ENCODE measurements at regions not wholly inside any gene's neighbourhood (a gene's known extent, or its start where the extent isn't known, plus 50 kb on each side); places are given as distances from the start of the nearest gene placed in this dataset.
A peak's percentile ranks its signal among the peaks of the same experiment; 100 is the strongest.

DNA sequence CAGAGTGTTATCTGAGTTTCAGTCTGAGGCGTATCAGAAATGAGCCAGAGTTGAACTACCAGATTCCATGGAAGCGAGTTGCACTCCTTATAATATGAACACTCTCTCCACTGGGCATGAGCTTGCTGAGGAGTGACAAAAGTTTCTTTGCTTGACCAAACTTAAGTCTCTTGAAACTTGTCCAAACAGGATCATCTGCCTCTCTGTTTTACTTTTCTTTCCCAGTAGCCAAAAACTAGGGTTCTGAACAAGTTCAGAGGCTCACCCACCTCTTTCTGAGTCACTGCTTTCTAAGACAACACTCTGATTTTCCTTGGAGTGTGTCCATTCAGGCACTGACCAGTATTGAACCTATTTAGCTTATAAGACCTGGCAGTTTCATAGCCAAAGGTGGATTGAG, 233.2 kb upstream of the TCF4 start:
- DNase-seq = no peak

DNA sequence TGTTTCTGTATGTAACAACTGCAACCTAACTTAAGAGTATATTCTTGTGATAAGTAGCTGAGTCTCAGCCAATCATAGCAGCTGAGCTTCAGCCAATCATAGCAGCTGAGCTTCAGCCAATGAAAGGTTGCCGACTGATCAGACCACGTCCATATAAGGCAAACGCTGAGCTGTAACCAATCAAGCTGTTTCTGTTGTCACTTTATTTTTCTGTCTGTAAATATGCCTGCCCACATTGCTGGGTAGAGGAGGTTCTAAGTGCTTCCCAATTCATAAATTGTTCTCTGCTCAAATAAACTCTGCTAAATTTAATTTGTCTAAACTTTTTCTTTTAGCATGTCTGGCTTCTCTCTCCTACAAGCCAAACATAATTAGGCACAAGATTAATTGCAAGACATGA, 231.5 kb upstream of the TCF4 start:
- DNase-seq = no peak

DNA sequence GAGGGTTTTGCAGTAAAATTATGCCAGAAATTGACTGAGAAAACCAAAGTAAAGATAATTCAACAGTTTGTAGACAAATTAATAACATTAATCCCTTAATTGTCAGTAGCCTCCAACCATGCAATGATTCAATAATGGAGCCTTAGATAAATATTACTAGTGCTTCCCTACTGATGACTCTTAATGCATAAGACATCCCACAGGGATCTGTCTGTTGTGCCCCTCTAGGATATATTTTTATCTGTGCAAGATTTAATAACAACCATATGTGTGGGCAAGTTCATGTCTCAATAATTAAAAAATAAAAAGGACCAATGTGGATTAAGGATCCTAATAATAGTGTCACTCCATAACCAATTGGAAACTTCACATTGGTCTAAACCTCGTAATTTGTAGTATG, 230.3 kb upstream of the TCF4 start:
- DNase-seq = no peak

DNA sequence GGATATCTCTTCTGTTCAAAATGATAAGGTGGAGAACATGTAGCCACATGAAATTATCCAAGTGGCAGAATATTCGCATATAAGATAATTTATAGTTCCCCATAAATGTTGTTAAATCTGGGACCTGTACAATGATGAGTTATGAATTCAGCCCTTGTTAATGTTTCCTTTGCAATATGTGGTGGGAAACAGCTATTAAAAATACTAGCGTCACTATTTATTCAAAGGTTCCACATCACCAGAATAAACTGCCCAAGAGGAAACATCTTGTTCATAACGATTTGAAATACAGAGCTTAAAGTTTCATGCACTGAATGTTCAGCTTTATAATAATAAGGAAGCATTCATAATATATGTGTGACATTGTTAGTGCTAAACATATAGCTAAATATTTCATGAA, 223.9 kb upstream of the TCF4 start:
- DNase-seq = no peak

DNA sequence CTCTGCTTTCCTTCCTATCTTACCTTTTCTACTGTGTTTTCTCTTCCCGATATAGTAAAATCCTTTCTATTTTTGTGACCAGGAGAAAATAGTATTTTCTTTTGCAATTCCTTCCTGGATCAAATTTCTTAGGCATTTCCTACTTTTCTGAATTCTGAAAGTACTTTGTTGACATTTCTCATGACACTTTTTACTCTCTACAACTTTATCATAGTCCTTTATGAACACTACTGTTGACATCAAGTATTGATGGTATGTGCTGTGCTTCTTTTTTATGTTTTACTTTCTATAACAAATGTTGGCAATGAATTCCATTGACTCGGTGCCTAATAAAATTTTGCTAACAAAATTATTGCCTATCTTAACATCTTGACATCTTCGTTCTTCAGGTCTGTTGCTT, 217.7 kb upstream of the TCF4 start:
- no peak for DNase-seq

DNA sequence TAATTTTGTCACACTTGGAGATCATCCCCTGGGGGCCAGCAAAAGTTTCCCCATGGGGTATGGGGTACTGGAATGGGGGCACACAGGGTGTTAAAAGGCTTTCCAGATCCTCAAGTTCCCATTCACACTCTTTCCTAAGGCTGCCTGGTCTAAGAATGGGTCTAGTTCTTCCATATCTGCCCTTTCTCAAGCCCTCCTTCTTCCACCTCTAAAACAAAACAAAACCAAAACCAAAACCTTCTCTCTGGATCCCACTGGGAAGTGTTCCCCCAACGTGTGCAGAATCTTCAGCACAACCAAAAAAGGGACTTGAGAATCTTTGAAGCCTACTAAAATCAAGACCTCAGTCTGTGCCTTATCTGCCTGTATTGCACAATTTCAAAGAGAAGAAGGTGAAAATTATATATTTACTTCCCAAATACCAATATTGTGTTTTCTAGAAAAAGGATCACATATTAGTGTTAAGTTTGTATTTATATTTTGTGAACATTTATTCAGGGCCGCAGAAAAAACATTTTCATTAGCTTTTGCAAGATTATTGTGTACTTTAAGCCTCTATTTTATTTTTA, 207.2 kb upstream of the TCF4 start:
- DNase-seq = peak; percentile 5

DNA sequence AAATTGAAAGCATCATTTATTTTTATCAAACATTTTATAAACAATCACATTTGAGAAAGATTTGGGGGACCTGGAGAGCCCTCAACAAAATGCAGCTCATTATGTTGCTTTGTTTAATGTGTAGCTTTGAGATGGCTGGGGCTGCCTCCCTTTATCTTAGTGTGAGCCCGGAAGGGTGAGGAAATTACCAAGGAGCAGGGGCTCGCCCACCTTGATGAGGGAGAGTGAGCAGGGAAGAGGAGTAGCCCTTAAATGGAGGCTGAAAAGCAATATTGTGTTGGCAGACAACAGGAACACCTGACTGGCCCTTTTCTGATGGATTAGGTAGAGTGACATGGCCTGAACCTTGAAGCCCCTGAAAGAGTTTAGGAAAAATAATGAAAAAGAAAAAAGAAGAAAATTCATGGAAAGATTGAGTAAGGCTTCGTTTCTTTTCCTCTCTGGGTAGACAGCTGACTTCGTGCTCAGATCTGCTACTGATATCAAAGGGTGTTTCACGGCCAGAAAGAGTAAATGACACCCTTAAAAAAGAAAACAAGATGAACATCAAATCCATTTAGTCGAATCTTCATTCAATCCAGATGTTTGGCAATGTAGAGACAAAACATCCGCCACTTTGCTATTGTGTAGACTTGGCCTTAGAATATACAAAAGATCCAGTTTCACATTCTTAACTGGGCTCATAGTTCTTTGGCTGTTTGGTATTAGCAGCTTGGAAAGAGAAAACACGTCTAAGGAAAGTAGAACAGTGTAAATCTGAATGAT, 206.5 kb upstream of the TCF4 start:
- DNase-seq = no peak

DNA sequence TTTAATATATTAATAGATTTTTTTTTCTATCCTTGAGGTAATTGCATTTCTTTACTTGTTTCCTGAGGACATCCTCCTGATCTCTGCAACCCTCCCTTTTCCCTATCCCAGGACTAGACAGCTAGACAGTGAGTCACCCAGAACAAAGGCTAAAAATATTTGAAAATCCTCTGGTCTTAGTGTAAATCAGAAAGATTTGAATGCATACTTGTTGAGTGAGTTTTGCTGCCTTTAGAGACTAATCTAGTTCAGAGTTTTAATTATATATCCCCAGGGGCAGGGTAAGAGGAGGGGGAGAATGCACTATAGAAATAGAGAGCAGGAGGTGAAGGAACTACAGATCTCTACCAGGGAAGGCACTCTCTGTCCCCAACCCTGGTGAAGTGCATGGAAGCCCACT, 202.3 kb upstream of the TCF4 start:
- DNase-seq = no peak

DNA sequence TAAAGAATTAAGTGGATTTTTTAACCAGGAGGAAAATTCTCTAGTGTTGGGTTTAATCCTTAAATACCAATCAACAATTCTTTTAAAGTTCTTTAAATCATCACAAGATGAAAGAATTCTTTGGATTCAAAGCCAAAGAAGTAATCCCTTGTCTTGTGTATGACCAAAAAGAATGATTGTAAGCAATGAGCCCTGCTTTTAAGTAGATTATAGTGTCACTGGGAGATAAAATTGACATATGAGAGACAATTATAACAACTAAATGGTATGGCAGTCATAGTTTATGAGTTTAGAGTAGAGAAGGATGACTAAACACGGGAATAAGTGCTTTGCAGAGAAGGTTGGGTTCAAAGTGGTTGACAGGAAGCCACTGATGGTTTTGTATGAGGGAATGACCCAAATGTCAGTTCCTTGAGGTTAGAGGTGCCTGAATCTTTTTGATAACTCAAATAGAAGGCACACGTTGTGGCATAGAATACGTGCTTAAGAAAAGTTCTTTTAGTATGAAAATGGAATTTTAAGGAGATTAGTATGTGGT, 199.6 kb upstream of the TCF4 start:
- no peak for DNase-seq

DNA sequence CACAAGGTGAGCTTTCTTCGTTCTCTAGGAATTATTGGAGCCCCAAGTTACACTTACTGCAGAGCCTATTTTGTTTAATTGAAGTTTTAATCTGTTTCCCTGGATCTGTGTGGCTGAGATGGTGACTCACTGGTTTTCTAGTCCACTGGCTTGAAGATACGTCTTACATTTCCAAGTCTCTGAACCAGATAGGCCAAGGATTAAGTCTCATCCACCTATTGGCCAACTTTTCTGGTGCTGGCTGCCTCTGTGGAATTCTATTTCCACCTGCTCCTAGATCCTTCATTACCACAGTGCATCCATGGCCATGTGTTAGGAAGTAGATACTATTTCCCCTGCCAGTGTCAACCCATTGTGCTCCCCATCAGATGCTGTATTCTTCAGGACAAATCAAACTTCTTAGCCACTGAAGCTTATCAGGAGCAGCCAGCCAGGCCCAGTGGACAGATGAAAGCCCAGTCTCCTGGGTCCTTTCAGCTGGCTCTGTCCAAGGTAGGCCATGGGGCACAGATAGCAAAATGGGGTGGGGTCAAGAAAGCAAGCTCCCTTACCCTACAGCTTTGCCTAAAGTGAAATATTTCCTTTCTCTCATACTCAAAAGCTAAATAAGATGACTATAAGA, 198.8 kb upstream of the TCF4 start:
- no peak for DNase-seq

DNA sequence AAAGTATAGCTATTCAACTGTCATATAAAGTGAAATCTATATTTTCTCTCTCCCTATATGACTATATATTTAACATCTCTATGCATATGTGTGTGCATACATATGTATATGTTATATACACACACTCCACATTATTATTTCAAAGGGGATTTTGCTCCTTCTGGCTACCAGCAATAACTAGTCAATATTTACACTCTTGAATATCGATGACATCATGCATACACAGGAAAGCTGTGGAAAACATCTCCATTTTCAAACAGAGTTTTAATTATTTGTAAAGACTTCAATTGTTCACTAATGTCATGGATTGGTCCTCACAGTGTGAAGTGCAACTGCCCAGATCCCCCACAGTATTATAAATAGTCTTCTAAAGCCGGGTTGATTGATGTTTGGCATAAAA, 195.9 kb upstream of the TCF4 start:
- no peak for DNase-seq

DNA sequence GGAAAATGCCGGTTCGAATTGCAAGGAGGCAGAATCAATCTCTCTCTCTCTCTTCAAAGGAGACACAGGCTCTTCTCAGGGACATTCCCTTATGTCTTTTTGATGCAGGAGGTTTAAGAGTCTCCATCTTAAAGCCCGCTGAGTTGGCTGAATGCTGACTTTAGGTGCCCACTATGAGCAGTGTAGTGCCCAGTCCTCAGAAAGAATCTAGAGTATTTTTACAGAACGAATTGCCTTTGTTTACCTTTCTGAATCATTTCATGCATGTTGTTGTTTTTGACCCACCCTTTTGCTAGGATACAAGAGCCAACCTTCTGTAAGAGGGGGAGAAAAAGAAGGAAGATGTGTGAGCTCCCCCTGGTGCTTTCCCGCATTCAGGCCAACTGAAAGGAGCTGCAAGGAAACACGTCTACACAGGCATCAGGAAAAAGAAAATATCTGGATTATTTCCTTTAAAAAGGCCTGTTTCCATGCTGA, 193.5 kb upstream of the TCF4 start:
- peak; percentile 40 for DNase-seq

DNA sequence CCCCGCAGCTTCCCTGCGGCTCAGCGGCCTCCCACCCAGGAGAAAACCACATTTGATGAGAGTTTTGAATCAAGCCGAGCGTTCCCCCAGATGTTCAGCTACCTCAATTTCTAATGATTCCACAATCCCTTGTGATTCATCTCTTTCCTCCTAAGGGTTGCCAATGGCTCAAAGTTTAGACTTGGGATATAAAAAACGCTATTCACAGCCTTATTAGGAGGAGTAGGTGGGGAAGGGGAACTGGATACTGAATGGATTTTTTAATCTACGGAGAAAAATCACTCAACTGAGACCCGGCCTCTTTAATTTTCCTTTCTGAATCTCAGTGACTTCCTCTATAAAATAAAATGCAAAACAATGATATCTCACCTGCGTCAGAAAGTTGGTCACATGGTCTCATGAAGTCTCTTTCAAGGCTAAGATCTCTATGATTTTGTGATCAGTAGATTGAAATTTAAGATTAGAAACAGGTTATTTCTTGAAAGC, 192.6 kb upstream of the TCF4 start:
- peak; percentile 16 for DNase-seq

DNA sequence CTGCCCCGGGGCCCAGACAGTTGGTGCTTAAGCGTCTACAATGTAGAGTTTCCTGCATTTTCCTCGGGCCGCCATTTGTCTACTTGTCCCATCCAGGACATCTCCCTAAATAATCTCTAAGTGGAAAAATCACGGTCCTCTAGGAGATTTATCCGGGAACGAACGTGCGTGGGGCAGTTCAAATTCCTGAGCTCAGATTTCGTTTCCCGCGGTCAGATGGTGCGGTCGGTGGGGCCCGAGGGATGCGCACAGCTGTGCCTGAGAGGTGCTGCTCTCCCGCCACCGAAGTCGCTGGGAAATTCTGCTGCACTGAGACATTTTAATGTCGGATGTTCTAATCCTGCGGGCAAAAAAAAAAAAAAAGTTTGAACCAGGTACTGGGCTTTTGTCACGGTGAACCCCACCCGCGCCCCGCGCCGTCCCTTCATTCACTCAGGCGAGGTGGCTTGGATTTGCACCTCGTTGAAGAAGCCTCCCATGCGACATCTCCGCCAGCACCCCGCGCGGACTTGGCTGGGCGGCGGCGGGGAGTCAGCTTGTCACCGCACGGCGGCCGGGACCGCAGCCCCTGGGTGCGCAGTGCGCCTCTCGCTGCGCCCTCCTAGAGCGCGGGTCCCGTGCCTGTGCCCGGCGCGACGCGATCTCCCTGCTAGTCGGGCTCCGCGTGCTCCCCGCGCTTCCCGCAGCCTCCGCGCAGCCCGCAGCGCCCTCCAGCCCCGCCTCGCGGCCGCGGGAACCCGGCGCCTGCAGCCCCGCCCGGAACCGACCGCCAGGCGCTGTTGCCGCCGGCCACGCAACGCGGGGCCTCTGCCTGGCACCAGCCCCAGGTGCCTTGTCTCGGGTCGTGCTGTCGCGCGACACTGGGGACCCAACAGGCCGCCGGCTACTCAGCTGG, 191.9 kb upstream of the TCF4 start:
- DNase-seq = peak; percentile 36

DNA sequence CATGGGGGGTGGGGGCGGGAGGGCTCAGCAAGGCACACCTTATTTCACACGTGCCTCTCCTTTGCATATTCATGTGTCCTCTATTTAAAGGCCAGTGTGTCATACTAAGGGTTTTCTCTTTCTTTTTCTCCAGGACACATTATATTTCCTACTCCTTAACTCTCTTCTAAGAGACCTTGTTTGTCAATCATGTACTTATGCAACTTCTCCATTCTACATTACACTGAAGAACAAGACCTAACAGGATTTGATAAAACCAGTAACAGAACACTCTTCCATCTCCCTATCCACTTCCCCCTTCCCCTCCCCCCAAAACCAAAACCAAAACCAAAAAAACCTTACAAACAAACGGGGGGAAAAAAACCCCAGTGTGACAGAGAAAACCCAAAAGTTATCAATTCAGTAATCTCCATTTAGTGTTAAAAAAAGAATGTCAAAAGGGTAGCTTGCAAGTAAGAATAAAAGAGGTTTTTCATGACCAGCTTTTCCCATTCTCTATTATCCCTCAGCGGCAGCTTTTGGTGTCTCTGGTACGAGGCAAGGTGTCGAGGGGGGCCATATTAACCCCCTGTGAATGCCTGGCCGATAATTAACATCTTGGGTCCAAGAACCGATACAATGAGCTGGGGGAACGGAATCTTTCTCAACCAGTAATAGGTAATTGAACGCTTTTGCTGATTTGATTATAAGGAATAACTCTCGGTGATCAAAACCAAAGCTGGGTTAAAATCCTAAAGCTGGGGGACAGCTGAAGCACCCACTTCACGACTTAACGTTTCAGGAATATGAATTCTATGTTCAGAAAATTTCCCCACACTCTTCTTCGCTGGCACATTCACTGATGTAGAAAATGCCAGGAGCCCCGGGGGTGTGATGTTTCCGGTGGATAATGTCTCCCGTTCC, 191.0 kb upstream of the TCF4 start:
- DNase-seq = peak; percentile 91

DNA sequence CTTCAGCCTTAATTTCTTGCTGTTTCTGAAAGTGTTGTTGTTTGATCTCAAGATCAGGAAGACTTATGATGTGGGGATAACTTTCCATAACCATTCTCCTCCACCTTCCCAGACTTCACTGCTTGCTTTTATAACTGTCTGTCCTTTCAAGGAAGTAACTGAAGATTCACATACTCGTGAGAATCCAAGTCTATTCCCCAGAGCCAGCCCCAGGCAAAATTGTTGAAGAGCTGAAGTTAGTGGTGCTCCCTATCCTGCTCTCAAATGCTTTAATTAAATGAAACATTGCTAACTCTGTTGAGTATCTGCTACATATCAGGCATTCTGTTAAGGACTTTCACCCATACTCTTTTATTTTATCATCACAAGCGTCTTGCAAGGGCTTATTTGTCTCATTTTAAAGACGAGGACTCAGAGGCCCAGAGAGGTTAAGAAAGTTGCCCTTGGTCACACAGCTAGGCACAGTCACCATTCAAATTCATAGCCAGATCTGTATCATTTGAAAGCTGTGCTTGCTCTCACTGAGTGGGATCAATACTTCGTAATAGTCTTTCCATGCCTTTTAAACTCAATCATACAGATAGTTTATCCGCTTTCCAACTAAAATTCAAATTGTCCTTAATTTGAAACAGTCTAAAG, 189.8 kb upstream of the TCF4 start:
- DNase-seq = no peak

DNA sequence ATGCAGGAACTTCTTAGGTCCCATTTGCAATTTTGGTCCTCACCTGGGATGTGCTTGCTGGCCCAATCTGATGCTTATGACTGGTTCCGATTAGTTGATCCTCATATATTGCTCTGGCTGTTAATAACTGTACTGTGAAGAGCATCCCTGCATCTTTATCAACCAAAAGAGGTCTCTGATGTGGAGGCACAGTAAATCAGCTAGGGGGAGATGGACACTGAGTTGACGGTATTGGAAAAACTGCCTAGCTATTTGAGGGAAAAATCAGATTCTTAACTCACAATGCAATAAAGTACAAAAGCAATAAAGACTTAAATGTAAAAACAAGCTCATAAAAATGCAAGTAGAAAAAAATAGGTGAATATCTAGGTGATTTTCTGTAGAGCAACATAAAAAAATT, 188.0 kb upstream of the TCF4 start:
- DNase-seq = no peak

DNA sequence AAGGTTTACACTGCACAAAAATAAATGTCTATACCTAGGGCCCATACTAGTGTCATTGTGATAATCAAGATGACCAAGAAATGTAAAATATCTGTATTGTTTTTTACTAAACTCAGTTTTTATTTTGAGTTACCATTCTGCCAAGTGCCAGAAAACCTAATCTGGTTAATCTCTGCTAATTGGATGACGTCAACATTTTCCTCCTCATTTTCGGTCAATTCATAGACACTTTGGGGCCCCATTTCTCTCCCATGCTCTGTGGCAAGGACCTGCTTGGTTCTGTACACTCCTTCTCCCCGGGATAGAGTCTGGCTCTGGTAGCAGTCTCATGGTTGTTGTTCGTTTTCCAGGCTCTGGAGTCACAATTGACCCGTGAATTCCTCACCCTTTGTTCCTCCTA, 186.5 kb upstream of the TCF4 start:
- DNase-seq = no peak

DNA sequence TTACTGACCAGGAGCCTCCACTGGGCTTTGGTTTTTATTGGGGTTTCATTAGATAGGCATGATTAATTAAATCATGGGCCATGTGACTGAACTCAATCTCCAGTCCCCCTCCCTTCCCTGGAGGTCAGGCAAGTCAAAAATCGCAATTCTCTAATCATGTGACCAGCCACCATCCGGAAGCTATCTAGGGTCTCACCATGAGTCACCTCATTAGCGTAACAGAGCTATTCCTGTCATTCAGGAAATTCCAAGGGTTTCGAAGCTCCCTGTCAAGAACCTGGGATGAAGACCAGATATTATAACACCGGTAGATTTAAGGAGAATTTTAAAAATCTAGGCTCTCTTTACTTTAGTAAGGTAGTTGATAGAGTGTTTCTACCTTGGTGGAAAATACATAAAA, 180.3 kb upstream of the TCF4 start:
- no peak for DNase-seq

DNA sequence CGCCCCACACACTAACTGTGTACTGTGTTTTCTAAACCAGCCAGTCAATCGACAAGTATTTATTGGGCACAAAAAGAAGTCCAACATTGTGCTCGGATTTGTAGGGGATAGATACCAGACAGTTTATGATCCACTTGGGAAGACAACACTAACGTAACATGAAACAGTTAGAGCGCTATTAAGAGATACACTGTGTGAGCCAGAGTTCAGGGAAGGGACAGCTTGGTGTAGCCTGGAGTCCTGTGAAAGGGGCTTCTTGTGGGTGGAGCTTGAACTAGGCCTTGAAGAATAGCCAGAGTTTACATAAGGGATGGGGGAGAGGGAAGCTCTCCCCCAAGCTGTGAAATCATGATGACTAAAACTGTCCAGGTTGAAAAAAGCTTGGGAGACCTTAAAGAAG, 176.4 kb upstream of the TCF4 start:
- DNase-seq = no peak

DNA sequence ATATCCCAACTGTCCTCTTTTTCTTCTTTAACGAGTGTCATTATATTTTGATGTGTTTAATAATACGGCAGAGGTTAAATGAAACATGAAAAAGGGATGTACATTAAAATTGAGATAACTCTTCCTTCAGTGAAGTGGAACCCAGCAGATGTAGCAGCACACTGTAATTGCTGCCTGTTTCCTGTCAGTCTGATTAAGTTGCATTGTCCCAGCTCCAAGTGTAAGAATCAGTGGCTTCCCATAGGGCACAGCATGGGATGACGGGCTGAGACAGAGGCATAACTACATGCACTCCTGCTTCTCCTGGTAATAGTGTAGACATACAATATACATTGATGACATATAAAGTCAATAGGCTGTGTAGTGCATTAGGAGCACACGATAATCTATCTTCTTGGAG, 175.8 kb upstream of the TCF4 start:
- no peak for DNase-seq
